ENCODE measurements at regions not wholly inside any gene's neighbourhood (a gene's known extent, or its start where the extent isn't known, plus 50 kb on each side); places are given as distances from the start of the nearest gene placed in this dataset.

DNA sequence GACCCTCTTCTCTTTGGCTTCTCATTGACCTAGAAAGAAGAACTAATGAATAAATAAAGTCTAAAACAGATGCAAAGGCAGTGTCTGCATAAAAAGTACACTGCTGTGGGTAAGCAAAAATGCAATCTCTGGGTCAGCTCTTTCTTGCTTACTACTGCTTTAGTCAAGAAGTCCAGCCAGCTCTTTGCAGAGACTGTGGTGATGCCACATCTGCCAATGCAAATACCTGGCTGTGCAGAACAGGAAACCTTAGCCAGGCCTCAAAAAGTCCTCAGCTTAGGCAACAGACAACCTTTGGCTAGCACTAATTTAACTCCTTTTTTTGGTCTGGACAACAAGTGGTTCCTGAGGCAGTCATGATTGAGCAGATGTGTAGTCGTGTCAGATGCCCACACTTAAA lies 73.6 kb upstream of the RND3 start:
- Mint-ChIP-seq H3K9me3 (ENCODE audit: unreplicated experiment) (no peaks in the 10 kb centered on the region), H3K4me3 (ENCODE audit: unreplicated experiment) (no peak overlapping the region), H3K27ac (ENCODE audit: unreplicated experiment) (no peak overlapping the region), H3K36me3 (ENCODE audit: unreplicated experiment) (no peaks in the 10 kb centered on the region), H3K4me1 (ENCODE audit: low read depth, unreplicated experiment) (no peaks in the 10 kb centered on the region), H3K27me3 (ENCODE audit: unreplicated experiment) (no peaks in the 10 kb centered on the region)
- TF ChIP-seq, protein P1, sequence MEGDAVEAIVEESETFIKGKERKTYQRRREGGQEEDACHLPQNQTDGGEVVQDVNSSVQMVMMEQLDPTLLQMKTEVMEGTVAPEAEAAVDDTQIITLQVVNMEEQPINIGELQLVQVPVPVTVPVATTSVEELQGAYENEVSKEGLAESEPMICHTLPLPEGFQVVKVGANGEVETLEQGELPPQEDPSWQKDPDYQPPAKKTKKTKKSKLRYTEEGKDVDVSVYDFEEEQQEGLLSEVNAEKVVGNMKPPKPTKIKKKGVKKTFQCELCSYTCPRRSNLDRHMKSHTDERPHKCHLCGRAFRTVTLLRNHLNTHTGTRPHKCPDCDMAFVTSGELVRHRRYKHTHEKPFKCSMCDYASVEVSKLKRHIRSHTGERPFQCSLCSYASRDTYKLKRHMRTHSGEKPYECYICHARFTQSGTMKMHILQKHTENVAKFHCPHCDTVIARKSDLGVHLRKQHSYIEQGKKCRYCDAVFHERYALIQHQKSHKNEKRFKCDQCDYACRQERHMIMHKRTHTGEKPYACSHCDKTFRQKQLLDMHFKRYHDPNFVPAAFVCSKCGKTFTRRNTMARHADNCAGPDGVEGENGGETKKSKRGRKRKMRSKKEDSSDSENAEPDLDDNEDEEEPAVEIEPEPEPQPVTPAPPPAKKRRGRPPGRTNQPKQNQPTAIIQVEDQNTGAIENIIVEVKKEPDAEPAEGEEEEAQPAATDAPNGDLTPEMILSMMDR (IDR thresholded peaks at IDR 0.05; ENCODE audit: partially characterized antibody, unreplicated experiment) = no peak
- DNase-seq = no peak

DNA sequence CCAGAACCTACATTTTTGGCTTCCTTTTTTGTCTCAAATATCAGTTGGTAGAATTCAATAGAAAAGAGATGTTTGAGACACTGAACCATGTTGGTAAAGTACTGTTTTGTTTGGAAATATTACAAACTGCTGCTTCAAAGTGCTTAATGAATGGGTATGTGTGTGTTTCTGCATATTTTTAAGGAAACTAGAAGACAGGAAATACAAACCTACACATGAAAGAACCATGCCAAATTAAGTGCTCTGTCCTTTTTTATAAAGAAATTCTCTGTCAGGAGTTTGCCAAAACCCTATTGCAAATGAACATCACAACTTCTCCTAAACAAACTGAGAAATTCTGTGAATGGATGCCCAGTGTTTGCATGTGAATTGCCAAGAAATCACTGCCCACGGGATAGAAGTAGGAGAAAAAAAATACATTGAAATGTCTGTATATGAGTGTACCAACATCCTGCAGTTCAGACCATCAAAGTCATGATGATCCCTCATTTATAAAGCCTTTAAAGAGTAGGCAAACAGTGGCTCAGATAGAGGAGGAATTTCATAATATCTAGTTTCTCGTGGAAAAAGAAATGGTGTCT lies 69.6 kb upstream of the RND3 start:
- no peak overlapping the region for H3K4me3 Mint-ChIP-seq (ENCODE audit: unreplicated experiment)
- no peak for DNase-seq
- TF ChIP-seq, protein P1 (IDR thresholded peaks at IDR 0.05; ENCODE audit: partially characterized antibody, unreplicated experiment) = no peak
- no peak overlapping the region for H3K27ac Mint-ChIP-seq (ENCODE audit: unreplicated experiment)
- no peaks in the 10 kb centered on the region for H3K9me3 Mint-ChIP-seq (ENCODE audit: unreplicated experiment)
- no peaks in the 10 kb centered on the region for H3K4me1 Mint-ChIP-seq (ENCODE audit: low read depth, unreplicated experiment)
- no peaks in the 10 kb centered on the region for H3K27me3 Mint-ChIP-seq (ENCODE audit: unreplicated experiment)
- no peaks in the 10 kb centered on the region for H3K36me3 Mint-ChIP-seq (ENCODE audit: unreplicated experiment)

DNA sequence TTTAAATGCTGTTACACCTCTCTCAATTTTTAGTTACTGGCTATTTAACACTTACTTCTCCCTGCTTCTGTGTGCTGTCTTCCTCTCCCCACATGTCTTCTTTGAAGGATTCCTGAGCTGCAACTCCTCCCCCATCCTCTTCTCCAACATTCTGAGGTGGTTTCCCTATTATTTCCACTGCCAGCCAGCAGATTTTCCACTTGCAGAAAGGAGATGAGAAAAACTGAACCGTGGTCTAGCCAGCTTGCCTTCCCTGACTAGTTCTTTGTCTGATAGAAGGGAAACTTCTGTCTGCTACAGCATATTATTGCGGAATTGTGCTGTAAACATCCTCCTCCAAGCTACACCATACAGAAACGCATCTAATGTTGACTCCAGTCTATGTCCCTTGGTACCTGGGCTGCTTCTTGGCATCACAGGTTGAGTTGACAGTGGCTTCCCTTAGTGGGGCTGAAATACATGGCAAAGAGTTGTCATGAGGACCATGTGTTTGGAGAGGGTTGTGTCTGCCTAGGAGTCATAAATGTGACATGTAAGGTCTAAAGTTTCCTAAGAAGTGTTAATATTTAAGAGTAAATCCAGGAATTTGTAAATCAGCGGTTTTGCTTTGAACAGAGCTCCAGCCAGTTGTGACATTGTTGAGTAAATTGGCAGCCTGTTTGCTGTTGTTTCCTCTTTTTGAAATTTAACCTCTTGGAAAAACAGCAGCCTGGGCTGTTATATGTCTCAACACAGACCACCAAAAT lies 68.3 kb upstream of the RND3 start:
- Mint-ChIP-seq H3K27me3 (ENCODE audit: unreplicated experiment) (peaks cover under 1% of the 10 kb centered on the region), H3K36me3 (ENCODE audit: unreplicated experiment) (no peaks in the 10 kb centered on the region), H3K4me3 (ENCODE audit: unreplicated experiment) (no peak overlapping the region), H3K9me3 (ENCODE audit: unreplicated experiment) (no peaks in the 10 kb centered on the region), H3K27ac (ENCODE audit: unreplicated experiment) (no peak overlapping the region), H3K4me1 (ENCODE audit: low read depth, unreplicated experiment) (no peaks in the 10 kb centered on the region)
- DNase-seq = no peak
- TF ChIP-seq, protein P1 (IDR thresholded peaks at IDR 0.05; ENCODE audit: partially characterized antibody, unreplicated experiment) = no peak

DNA sequence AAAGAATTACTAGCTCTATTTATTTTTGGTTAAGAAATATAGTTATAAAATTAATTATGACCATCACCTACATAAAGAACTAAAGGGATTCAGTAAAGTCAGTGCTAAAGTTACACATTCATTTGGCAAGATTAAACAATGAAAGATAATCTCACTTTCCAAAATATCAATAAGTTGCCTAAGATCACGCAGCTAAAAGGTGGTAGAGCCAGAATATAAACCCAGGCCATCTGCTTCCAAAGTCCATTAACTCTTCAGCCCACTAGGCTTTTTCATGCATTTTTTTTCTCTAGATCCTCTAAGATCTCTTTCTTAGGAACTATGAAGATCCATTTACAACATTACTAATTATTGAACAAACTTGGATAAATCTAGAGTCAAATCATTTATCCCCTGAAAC lies 66.6 kb upstream of the RND3 start:
- no peaks in the 10 kb centered on the region for H3K9me3 Mint-ChIP-seq (ENCODE audit: unreplicated experiment)
- H3K4me3 Mint-ChIP-seq (ENCODE audit: unreplicated experiment) = no peak overlapping the region
- DNase-seq = no peak
- no peak overlapping the region for H3K27ac Mint-ChIP-seq (ENCODE audit: unreplicated experiment)
- peaks cover 1% of the 10 kb centered on the region for H3K27me3 Mint-ChIP-seq (ENCODE audit: unreplicated experiment)
- TF ChIP-seq, protein P1 (IDR thresholded peaks at IDR 0.05; ENCODE audit: partially characterized antibody, unreplicated experiment) = no peak
- H3K36me3 Mint-ChIP-seq (ENCODE audit: unreplicated experiment) = no peaks in the 10 kb centered on the region
- H3K4me1 Mint-ChIP-seq (ENCODE audit: low read depth, unreplicated experiment) = no peaks in the 10 kb centered on the region

Measured in glutamatergic neuron (in vitro differentiated cells).